Central memory CD8-positive, alpha-beta T cell (primary cell): ENCODE measurements at regions not wholly inside any gene's neighbourhood (a gene's known extent, or its start where the extent isn't known, plus 50 kb on each side); places are given as distances from the start of the nearest gene placed in this dataset.

Experiments
- ATAC-seq: fragments of 150-1000 bp; cut with Tn5 transposase; replicated peaks from 2 replicates; pipeline ENCODE4 v1.10.0; 2022; ENCODE audit warnings: mild to moderate bottlenecking, moderate FRiP score, moderate number of reproducible peaks; ENCODE audit not compliant: poor library complexity, severe bottlenecking; ENCODE audit errors: extremely low read depth
- DNase-seq, 2 donors: peaks; one replicate each; pipeline ENCODE4 v3.0.0; 2021; ENCODE audit warnings: low spot score in 2 of 2
- H3K27ac Mint-ChIP-seq: one replicate; pipeline ENCODE4 v1.8.0; 2022; ENCODE audit warnings: low read depth, mild to moderate bottlenecking, moderate library complexity, mixed read lengths
- H3K27me3 Mint-ChIP-seq: one replicate; pipeline ENCODE4 v1.8.0; 2022; ENCODE audit warnings: mixed read lengths
- H3K36me3 Mint-ChIP-seq: one replicate; pipeline ENCODE4 v1.8.0; 2022; ENCODE audit warnings: mild to moderate bottlenecking, moderate library complexity, mixed read lengths; ENCODE audit not compliant: insufficient read depth
- H3K4me1 Mint-ChIP-seq: one replicate; pipeline ENCODE4 v1.8.0; 2022; ENCODE audit warnings: mixed read lengths
- H3K4me3 Mint-ChIP-seq: one replicate; pipeline ENCODE4 v1.8.0; 2022; ENCODE audit warnings: mild to moderate bottlenecking, moderate library complexity, mixed read lengths
- H3K9me3 Mint-ChIP-seq: one replicate; pipeline ENCODE4 v1.8.0; 2022; ENCODE audit warnings: mixed read lengths

DNA sequence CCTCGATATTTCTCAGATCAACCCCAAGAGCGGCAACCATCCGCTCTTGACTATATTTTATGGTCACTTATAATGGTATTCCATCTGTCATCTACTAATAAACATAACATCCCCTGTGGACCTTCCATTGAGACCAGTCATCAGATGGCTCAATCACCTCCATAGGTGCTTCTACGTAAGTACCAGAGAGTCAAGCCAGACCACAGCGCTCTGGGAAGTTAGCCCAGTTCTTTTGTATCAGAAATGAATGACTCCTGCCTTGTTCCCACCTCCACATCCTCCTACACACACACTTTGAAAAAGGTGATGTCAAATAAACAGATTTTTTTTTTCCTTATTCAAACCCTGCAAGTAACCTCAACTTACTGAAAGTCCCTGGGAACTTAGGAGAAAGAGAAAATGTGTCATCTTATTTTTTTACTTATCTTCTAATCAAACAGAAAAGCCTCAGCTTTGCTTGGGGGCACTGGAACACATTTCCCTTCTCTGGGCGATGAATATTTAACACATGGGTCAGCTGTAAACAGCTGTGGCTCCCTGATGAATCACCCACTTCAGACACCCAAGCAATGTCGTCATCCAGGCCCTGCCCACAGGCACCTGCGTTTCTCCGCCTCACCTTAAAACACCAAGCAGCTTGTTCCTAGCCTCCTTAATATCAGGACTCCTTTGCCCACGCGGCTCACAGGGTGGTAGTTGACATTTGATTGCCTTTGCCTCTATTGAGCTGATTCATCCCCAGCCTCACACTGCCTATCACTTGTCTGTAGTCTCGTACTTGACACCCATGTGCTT, 121.4 kb upstream of the LY86 start:
- H3K27ac Mint-ChIP-seq = no peak overlapping the region
- DNase-seq (no peak), ATAC-seq (no peak)
- H3K27me3 Mint-ChIP-seq = peaks cover 63% of the 10 kb centered on the region
- no peaks in the 10 kb centered on the region for H3K36me3 Mint-ChIP-seq
- no peaks in the 10 kb centered on the region for H3K4me1 Mint-ChIP-seq
- H3K9me3 Mint-ChIP-seq = no peaks in the 10 kb centered on the region
- no peak overlapping the region for H3K4me3 Mint-ChIP-seq

DNA sequence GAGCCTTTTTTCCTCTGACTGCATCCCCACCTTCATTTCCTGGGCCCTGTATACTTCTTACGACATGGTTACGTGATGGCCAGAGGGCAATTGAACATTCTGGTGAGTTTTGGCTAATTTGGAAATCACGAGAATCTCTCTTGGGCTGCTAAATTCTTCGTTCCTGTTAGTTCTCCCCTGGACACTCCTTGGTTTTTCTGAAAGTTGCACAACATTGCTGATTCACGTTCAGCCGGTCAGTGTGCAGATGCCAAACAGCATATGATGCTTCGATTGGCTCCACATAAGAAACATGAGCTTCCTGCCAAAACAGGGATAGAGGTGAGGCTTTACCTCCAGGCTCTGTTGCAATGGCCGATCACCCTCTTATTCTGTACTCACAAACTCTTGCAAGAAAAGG, 119.4 kb upstream of the LY86 start:
- DNase-seq (no peak), ATAC-seq (no peak)
- no peaks in the 10 kb centered on the region for H3K36me3 Mint-ChIP-seq
- no peaks in the 10 kb centered on the region for H3K4me1 Mint-ChIP-seq
- H3K27me3 Mint-ChIP-seq = peaks cover 47% of the 10 kb centered on the region
- H3K27ac Mint-ChIP-seq = no peak overlapping the region
- H3K9me3 Mint-ChIP-seq = no peaks in the 10 kb centered on the region
- H3K4me3 Mint-ChIP-seq = no peak overlapping the region

DNA sequence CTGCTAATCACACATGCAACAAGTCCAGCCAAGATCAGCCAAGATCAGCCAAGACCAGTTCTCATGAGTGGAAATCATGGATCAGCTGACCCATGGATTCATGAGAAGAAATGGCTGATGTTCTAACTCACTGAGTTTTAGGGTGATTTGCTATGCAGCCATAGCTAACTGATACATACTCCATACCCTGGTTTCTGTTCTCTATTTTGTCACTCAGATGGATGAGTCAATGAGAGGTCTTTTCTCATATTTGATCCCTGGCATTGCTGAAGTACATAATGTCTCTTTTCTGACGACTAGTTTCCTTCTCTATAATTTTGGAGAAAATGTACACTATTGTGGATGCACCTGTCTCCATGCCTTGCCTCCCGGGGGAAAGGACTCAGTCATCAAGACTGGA, 118.4 kb upstream of the LY86 start:
- no peak for DNase-seq

DNA sequence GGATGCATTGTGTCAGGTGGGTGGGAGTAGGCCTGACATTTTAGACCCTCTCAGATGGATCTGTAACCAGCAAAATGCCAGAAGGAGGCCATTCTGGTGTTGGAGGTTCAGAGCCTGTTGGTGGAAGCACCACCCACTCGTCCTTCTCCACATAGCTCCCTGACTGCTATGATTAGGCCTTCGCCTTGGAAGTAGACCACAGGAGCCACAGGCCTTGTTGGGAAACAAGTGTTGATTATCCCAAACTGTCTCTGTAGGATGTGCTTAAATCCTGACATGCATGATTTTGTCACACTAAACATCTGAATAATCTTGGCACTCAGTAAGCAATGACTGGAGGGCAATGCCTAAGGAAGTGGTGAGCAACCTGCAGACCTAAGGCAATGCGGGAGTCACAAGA, 117.2 kb upstream of the LY86 start:
- DNase-seq = no peak
- no peak for ATAC-seq
- Mint-ChIP-seq H3K27ac (no peak overlapping the region), H3K27me3 (peaks cover 45% of the 10 kb centered on the region), H3K4me3 (no peak overlapping the region), H3K9me3 (no peaks in the 10 kb centered on the region), H3K36me3 (no peaks in the 10 kb centered on the region), H3K4me1 (no peaks in the 10 kb centered on the region)

More for the DNA sequence above, 118.4 kb upstream of the LY86 start:
- Mint-ChIP-seq H3K27ac (no peak overlapping the region), H3K36me3 (no peaks in the 10 kb centered on the region), H3K4me1 (no peaks in the 10 kb centered on the region), H3K27me3 (peaks cover 45% of the 10 kb centered on the region), H3K4me3 (no peak overlapping the region), H3K9me3 (no peaks in the 10 kb centered on the region)
- no peak for ATAC-seq

DNA sequence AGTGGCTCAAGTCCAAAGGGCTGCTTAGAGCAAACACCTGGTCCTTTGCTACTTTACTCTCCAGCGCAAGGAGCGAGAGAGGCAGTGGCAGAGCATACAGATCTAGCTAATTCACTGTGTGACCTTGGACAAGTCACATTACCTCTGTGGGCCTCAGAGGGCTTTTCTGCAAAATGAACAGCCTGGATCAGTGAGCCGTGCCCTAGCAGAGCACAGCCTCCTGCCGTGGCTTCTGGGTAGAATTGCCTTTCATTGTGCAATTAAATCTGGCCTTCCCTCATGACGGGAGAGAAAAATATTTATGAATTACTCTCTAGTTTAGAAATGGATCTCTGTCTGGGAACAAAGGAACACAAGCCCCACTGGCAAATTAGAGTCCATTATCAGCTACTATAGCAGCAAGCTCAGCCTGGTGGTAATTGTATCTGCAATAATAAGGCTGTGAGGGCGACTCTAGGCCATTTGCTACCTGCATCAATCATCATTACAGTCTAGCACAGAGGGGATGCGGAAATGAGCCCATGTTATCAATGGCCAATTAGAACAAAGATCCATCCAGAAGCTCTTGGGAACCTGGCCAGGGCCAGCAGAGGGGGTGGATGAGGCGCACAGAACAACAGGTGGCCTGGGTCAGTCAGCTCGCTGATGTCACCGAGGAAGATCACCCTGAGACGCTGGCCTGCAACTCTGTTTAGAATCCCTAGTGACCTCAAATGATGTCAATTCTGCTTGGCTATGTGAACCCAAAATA, 114.2 kb upstream of the LY86 start:
- ATAC-seq (no peak), DNase-seq (no peak)
- H3K4me3 Mint-ChIP-seq = no peak overlapping the region
- no peaks in the 10 kb centered on the region for H3K4me1 Mint-ChIP-seq
- peaks cover 51% of the 10 kb centered on the region for H3K27me3 Mint-ChIP-seq
- no peaks in the 10 kb centered on the region for H3K9me3 Mint-ChIP-seq
- peaks cover 1% of the 10 kb centered on the region for H3K36me3 Mint-ChIP-seq
- H3K27ac Mint-ChIP-seq = no peak overlapping the region

DNA sequence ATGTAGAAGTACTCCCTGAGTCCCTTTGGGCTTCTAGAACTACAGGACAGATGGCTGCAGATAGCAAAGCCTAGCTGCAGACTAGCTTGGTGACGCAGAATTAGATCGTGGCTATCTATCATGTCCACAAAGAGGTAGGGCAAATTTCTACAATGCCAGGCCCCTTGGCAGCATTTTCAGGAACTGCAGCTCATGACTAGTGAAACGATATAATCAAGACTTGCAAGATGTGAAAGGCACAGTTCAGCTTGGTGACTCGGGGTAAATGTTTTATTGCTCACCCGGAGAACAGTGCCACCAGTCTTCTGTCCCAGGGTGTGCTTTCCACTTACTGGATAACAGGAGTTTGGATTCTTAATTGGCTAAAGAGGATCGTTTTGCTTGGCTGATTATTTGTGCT, 108.7 kb upstream of the LY86 start:
- Mint-ChIP-seq H3K9me3 (peaks cover 5% of the 10 kb centered on the region), H3K4me3 (no peak overlapping the region), H3K36me3 (peaks cover 1% of the 10 kb centered on the region), H3K27ac (no peak overlapping the region), H3K27me3 (peaks cover 70% of the 10 kb centered on the region), H3K4me1 (no peaks in the 10 kb centered on the region)
- DNase-seq (no peak), ATAC-seq (no peak)

DNA sequence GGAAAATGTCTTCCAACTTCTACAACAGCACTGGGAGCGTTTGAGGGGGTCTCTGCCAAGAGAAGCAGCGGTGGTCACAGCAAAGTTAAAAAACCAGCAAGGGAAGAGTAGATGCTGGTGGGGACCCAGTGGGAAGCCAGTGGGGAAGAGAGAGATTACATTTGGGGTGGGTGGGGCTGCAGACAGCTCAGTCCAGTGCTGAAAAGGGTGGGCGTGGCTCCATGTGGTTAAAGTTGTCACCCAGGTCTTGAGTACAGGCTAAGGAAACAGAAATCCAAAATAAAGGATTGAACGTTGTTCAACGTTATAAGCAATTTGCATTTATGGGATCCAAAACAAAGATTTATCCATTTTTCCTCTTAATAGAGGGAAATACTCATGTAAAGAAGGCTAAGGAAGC, 106.3 kb upstream of the LY86 start:
- DNase-seq (no peak), ATAC-seq (no peak)
- Mint-ChIP-seq H3K4me1 (no peaks in the 10 kb centered on the region), H3K27ac (no peak overlapping the region), H3K27me3 (peaks cover 57% of the 10 kb centered on the region), H3K36me3 (peaks cover 1% of the 10 kb centered on the region), H3K9me3 (peaks cover 5% of the 10 kb centered on the region), H3K4me3 (no peak overlapping the region)

DNA sequence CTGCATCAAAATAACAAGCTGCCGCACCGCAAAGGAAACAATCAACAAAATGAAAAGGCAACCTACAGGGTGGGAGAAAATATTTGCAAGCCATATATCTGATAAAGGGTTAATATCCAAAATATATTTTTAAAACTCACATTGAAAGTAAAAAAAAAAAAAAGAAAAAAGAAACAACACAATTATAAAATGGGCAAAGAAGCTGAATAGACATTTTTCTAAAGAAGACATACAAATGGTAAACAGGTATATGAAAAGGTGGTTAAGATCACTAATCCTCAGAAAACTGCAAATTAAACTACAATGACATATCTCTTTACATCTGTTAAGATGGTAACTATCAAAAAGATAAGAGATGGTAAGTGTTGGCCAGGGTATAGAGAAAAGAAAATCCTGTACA, 105.4 kb upstream of the LY86 start:
- H3K27me3 Mint-ChIP-seq = peaks cover 48% of the 10 kb centered on the region

DNA sequence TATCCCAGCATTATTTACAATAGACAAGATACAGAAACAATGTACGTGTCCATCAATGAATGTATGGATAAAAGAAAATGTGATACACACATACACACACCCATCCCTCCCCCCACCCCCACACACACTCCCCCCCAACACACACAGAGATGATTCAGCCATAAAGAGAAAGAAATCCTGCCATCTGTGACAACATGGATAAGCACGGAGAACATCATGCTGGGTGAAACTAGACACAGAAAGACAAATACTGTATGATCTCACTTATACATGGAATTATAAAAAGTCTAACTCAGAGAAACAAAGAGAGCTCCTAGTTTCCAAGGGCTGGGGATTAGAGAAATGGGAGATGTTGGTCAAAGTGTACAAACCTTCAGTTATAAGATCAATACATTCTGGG, 104.8 kb upstream of the LY86 start:
- H3K4me3 Mint-ChIP-seq = no peak overlapping the region
- H3K27me3 Mint-ChIP-seq = peaks cover 43% of the 10 kb centered on the region
- peaks cover 1% of the 10 kb centered on the region for H3K36me3 Mint-ChIP-seq
- DNase-seq (no peak), ATAC-seq (no peak)
- H3K27ac Mint-ChIP-seq = no peak overlapping the region
- peaks cover 5% of the 10 kb centered on the region for H3K9me3 Mint-ChIP-seq
- H3K4me1 Mint-ChIP-seq = no peaks in the 10 kb centered on the region

More for the DNA sequence above, 105.4 kb upstream of the LY86 start:
- Mint-ChIP-seq H3K9me3 (peaks cover 5% of the 10 kb centered on the region), H3K36me3 (peaks cover 1% of the 10 kb centered on the region), H3K4me1 (no peaks in the 10 kb centered on the region), H3K4me3 (no peak overlapping the region), H3K27ac (no peak overlapping the region)
- no peak for ATAC-seq
- no peak for DNase-seq

DNA sequence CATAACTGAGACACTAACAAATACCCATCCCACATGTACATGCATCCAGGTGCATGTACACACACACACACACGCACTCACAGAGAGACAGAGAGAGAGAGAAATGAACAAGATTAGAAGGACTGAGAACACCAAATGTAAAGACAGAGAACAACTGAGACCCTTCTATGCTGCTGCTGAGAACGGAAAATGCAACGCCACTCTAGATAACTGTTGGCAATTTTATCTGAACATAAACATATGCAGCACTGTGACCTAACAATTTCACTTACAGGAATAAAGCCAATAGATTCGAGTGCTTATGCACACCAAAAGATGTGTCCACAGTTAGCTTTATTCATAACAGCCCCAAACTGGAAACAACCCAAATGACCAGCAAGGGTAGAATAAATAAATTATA, 103.8 kb upstream of the LY86 start:
- no peak for ATAC-seq
- Mint-ChIP-seq H3K4me3 (no peak overlapping the region), H3K27ac (no peak overlapping the region), H3K27me3 (peaks cover 33% of the 10 kb centered on the region), H3K36me3 (no peaks in the 10 kb centered on the region), H3K9me3 (peaks cover 5% of the 10 kb centered on the region), H3K4me1 (no peaks in the 10 kb centered on the region)
- DNase-seq = no peak

DNA sequence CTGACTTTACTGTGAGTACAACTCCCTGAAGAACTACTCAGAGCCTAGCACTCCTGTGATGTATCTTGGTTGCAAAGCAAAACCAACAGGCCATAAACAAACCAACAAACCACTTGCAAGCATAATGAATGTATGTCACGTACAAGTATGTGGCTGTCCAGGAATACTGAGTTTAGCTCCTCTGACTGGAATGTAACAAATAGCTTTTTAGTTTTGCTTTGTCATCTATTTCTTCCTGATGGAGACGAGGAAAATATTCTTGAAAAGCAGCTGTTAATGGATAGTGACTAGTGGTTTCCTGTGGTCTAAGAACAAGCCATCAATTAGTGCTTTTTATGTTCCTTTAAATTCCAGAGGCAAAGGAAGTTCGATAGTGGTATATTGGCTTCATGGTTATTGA, 101.9 kb upstream of the LY86 start:
- Mint-ChIP-seq H3K27me3 (peaks cover 14% of the 10 kb centered on the region), H3K4me3 (no peak overlapping the region), H3K9me3 (peaks cover 5% of the 10 kb centered on the region), H3K36me3 (no peaks in the 10 kb centered on the region), H3K4me1 (no peaks in the 10 kb centered on the region), H3K27ac (no peak overlapping the region)
- no peak for ATAC-seq
- DNase-seq = no peak

DNA sequence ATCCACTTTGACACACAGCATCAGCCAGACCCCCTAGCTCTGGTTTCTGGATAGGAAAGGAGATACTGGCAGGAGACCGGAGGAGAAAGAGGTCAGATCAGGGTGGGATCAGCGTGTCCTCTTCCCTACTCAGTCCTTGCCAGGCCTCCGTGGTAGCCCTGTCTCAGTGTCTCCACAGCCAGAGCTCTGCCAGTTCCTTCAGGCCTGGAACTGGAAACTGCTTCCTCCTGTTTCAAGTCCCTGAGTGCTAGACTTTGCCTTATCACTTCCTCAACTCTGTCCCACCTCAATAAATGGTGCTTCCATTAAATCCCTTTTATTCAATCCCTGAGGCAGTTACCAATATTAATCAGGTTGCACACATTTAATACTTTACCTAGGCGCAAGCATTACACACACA, 96.8 kb upstream of the LY86 start:
- Mint-ChIP-seq H3K36me3 (peaks cover 6% of the 10 kb centered on the region), H3K9me3 (no peaks in the 10 kb centered on the region), H3K4me3 (no peak overlapping the region), H3K4me1 (peaks cover 17% of the 10 kb centered on the region), H3K27ac (no peak overlapping the region), H3K27me3 (peaks cover 8% of the 10 kb centered on the region)
- DNase-seq = no peak
- ATAC-seq = no peak

DNA sequence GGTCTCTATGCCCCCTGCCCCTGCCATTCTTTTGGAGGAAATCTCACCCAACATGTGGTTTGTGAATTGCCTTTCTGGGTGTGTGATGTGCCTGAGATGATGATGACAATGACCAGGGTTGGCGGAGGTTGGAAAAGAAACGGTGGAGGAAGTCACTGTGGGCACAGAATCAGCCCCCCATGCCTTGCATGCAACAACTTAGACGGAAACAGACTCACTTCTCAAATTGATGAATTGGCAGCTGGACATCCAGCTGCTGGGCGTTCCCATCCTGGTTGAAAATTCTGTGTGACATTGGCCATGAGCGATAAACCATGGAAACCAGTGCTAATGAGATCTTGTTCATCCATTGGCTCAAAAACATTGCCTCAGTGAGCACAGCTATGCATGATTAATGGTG, 95.8 kb upstream of the LY86 start:
- H3K4me3 Mint-ChIP-seq = no peak overlapping the region
- peaks cover 6% of the 10 kb centered on the region for H3K36me3 Mint-ChIP-seq
- no peaks in the 10 kb centered on the region for H3K9me3 Mint-ChIP-seq
- ATAC-seq (no peak), DNase-seq (no peak)
- H3K27ac Mint-ChIP-seq = no peak overlapping the region
- H3K27me3 Mint-ChIP-seq = peaks cover 8% of the 10 kb centered on the region
- peaks cover 17% of the 10 kb centered on the region for H3K4me1 Mint-ChIP-seq
